ENCODE measurements at regions not wholly inside any gene's neighbourhood (a gene's known extent, or its start where the extent isn't known, plus 50 kb on each side); places are given as distances from the start of the nearest gene placed in this dataset.

DNA sequence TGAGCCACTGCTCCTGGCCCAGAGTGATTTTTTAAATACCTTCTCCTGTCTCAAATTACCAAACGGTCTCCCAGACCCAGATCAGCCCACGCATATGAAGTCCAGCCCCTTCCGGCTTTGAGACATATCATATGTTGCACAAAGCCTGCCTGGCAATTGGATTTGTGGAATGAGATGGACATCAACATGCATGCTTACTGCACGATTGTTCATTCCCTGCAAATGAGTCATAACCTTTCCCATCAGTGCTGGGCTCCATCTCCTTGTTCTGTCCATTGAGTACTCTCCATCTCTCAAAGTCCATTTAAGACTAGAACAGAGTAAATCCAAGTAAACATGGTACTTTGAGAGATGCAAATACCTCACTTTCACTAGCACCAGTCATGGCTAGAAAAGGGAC is 612.2 kb upstream of the USP24 start:
- Histone ChIP-seq H3K4ac (ENCODE audit: low read depth in 1 of 2, low read length in 2 of 2) (no peak overlapping the region), H3K23ac (ENCODE audit: low read length in 2 of 2) (no peak overlapping the region), H3K4me2 (ENCODE audit: low read length, poor library complexity, severe bottlenecking) (no peak overlapping the region), H3K9me3 (ENCODE audit: control insufficient read depth, low read length) (no peaks in the 10 kb centered on the region), H4K8ac (ENCODE audit: low read length) (no peak overlapping the region), H3K14ac (ENCODE audit: low read length in 2 of 2) (no peak overlapping the region), H3K27ac (ENCODE audit: low read length, poor library complexity, severe bottlenecking) (no peak overlapping the region), H3K9ac (ENCODE audit: low read length) (peak overlapping the region; percentile 9), H2BK15ac (ENCODE audit: low read depth, poor library complexity, severe bottlenecking) (no peak overlapping the region), H3K4me1 (ENCODE audit: control insufficient read depth, insufficient read depth, low read depth, low read length) (no peaks in the 10 kb centered on the region), H2AK5ac (ENCODE audit: low read length, severe bottlenecking) (no peak overlapping the region), H3K36me3 (ENCODE audit: control insufficient read depth in 1 of 2, insufficient read depth in 2 of 2, low read depth in 1 of 2, low read length in 2 of 2) (no peaks in the 10 kb centered on the region), H2AFZ (ENCODE audit: low read depth, low read length) (no peak overlapping the region), H2BK5ac (ENCODE audit: low read depth, low read length, poor library complexity, severe bottlenecking) (no peak overlapping the region), H3K79me1 (replicated peaks; ENCODE audit: low read length, poor library complexity, severe bottlenecking) (no peaks in the 10 kb centered on the region), H3K18ac (ENCODE audit: low read depth in 1 of 2, low read length in 2 of 2) (no peak overlapping the region), H3K27me3 (ENCODE audit: control insufficient read depth in 1 of 2, insufficient read depth in 1 of 2, low read length in 2 of 2) (no peaks in the 10 kb centered on the region), H3K4me3 (ENCODE audit: insufficient read depth in 1 of 2, low read depth in 1 of 2, low read length in 2 of 2) (no peak overlapping the region), H2BK12ac (ENCODE audit: low read length in 2 of 2) (peak overlapping the region in 1 of 2 experiments; percentile 4), H2BK120ac (ENCODE audit: low read depth, low read length) (no peak overlapping the region), H4K91ac (ENCODE audit: low read length) (no peak overlapping the region)
- WGBS = 9% methylated on average over 4 of the region's 4 CpGs
- DNase-seq = peak; percentile 96

DNA sequence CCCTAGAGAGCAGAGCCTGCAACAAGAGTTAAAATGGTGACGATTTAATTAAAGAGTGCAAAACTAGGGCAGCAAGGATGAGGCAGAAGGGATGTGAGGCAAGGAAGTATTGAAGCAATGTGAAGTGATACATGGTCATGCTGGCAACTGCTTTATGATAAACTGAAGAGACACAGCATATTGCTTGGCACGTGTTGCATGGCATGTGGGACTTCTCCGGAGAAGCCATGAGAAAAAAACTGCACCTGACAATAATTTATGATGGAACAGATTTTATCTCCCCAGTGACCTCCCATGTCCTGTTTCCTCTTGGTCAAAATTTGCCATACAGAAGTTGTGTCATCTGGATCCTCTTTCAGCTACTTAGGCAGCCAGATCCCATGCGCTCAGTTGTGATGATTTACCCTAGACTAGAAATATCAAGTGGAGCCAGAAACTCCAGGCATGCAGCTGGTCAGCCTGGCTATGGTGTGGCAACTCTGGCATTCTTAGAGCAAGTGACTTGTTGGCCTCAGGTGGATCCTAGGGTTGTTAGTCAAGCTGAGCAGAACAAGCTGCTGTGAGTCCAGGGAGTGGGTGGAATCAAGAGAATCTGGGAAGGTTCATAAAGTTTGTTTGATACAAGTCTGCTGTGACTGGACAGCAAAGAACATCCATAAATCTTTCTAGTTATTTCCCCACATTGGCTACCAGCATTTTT is 611.4 kb upstream of the USP24 start:
- Histone ChIP-seq H2BK5ac (ENCODE audit: low read depth, low read length, poor library complexity, severe bottlenecking) (no peak overlapping the region), H3K23ac (ENCODE audit: low read length in 2 of 2) (no peak overlapping the region), H4K8ac (ENCODE audit: low read length) (no peak overlapping the region), H3K4me2 (ENCODE audit: low read length, poor library complexity, severe bottlenecking) (no peak overlapping the region), H3K27ac (ENCODE audit: low read length, poor library complexity, severe bottlenecking) (no peak overlapping the region), H3K4me1 (ENCODE audit: control insufficient read depth, insufficient read depth, low read depth, low read length) (no peaks in the 10 kb centered on the region), H3K4ac (ENCODE audit: low read depth in 1 of 2, low read length in 2 of 2) (peak overlapping the region; percentile 71 to 81), H2AFZ (ENCODE audit: low read depth, low read length) (no peak overlapping the region), H3K9me3 (ENCODE audit: control insufficient read depth, low read length) (no peaks in the 10 kb centered on the region), H4K91ac (ENCODE audit: low read length) (no peak overlapping the region), H2BK12ac (ENCODE audit: low read length in 2 of 2) (peak overlapping the region in 1 of 2 experiments; percentile 70), H3K18ac (ENCODE audit: low read depth in 1 of 2, low read length in 2 of 2) (peak overlapping the region; percentile 64 to 86), H3K36me3 (ENCODE audit: control insufficient read depth in 1 of 2, insufficient read depth in 2 of 2, low read depth in 1 of 2, low read length in 2 of 2) (no peaks in the 10 kb centered on the region), H2AK5ac (ENCODE audit: low read length, severe bottlenecking) (no peak overlapping the region), H2BK120ac (ENCODE audit: low read depth, low read length) (no peak overlapping the region), H3K9ac (ENCODE audit: low read length) (peak overlapping the region; percentile 3), H3K27me3 (ENCODE audit: control insufficient read depth in 1 of 2, insufficient read depth in 1 of 2, low read length in 2 of 2) (no peaks in the 10 kb centered on the region), H3K14ac (ENCODE audit: low read length in 2 of 2) (no peak overlapping the region), H3K4me3 (ENCODE audit: insufficient read depth in 1 of 2, low read depth in 1 of 2, low read length in 2 of 2) (no peak overlapping the region), H3K79me1 (replicated peaks; ENCODE audit: low read length, poor library complexity, severe bottlenecking) (no peaks in the 10 kb centered on the region), H2BK15ac (ENCODE audit: low read depth, poor library complexity, severe bottlenecking) (no peak overlapping the region)
- peak; percentile 55 for DNase-seq
- 62% methylated on average over 4 of the region's 4 CpGs for WGBS

DNA sequence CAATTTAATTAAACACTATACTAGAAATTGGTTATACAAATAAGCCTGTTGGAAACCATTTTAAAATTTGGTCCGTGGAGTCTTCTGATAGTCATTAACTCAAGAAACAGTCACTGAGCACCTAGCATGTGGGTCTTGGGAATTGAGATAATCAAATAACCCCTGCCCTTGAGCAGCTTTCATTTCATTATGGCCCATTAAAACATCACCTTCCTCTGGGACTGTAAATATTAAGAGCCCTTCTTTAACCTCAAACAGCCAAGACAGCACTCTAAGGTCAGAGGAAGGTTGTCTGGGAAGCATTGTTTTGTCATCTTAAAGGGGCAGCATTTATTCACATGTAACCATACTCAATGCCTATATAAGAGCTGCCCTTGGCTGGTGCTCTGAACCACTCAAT is 610.3 kb upstream of the USP24 start:
- Histone ChIP-seq H3K4ac (ENCODE audit: low read depth in 1 of 2, low read length in 2 of 2) (no peak overlapping the region), H2BK12ac (ENCODE audit: low read length in 2 of 2) (no peak overlapping the region), H3K79me1 (replicated peaks; ENCODE audit: low read length, poor library complexity, severe bottlenecking) (no peaks in the 10 kb centered on the region), H3K4me3 (ENCODE audit: insufficient read depth in 1 of 2, low read depth in 1 of 2, low read length in 2 of 2) (no peak overlapping the region), H2AFZ (ENCODE audit: low read depth, low read length) (no peak overlapping the region), H3K36me3 (ENCODE audit: control insufficient read depth in 1 of 2, insufficient read depth in 2 of 2, low read depth in 1 of 2, low read length in 2 of 2) (no peaks in the 10 kb centered on the region), H3K9me3 (ENCODE audit: control insufficient read depth, low read length) (no peaks in the 10 kb centered on the region), H2BK120ac (ENCODE audit: low read depth, low read length) (no peak overlapping the region), H2BK5ac (ENCODE audit: low read depth, low read length, poor library complexity, severe bottlenecking) (no peak overlapping the region), H3K4me2 (ENCODE audit: low read length, poor library complexity, severe bottlenecking) (no peak overlapping the region), H3K4me1 (ENCODE audit: control insufficient read depth, insufficient read depth, low read depth, low read length) (no peaks in the 10 kb centered on the region), H4K91ac (ENCODE audit: low read length) (no peak overlapping the region), H2BK15ac (ENCODE audit: low read depth, poor library complexity, severe bottlenecking) (no peak overlapping the region), H3K27ac (ENCODE audit: low read length, poor library complexity, severe bottlenecking) (no peak overlapping the region), H3K23ac (ENCODE audit: low read length in 2 of 2) (no peak overlapping the region), H3K18ac (ENCODE audit: low read depth in 1 of 2, low read length in 2 of 2) (no peak overlapping the region), H3K9ac (ENCODE audit: low read length) (no peak overlapping the region), H3K27me3 (ENCODE audit: control insufficient read depth in 1 of 2, insufficient read depth in 1 of 2, low read length in 2 of 2) (no peaks in the 10 kb centered on the region), H2AK5ac (ENCODE audit: low read length, severe bottlenecking) (no peak overlapping the region), H3K14ac (ENCODE audit: low read length in 2 of 2) (no peak overlapping the region), H4K8ac (ENCODE audit: low read length) (no peak overlapping the region)
- WGBS = 73% methylated on average over 1 of the region's 1 CpG
- no peak for DNase-seq

DNA sequence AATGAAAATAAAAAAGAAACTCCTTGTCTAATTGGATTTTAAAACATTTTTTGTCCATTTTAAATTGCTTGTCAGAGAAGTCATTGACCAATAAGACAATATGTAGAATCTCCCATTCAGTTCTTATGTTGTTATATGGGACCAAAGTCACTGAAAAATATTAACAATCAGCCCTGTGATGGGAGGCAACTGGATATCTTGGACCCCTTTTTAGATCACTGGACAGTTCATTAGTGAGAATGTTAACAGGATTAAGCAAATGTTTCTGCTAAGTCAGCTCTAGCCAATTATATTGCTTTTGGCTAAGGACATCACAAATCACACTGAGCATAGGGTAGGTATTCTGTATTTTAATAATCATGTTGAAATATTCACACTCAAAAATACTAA is 609.1 kb upstream of the USP24 start:
- H3K4ac ChIP-seq (ENCODE audit: low read depth in 1 of 2, low read length in 2 of 2) = no peak overlapping the region
- no peaks in the 10 kb centered on the region for H3K4me1 ChIP-seq (ENCODE audit: control insufficient read depth, insufficient read depth, low read depth, low read length)
- H2BK120ac ChIP-seq (ENCODE audit: low read depth, low read length) = no peak overlapping the region
- H2BK15ac ChIP-seq (ENCODE audit: low read depth, poor library complexity, severe bottlenecking) = no peak overlapping the region
- no peak overlapping the region for H2BK5ac ChIP-seq (ENCODE audit: low read depth, low read length, poor library complexity, severe bottlenecking)
- DNase-seq = no peak
- no peak overlapping the region for H3K4me3 ChIP-seq (ENCODE audit: insufficient read depth in 1 of 2, low read depth in 1 of 2, low read length in 2 of 2)
- no peak overlapping the region for H3K18ac ChIP-seq (ENCODE audit: low read depth in 1 of 2, low read length in 2 of 2)
- H4K91ac ChIP-seq (ENCODE audit: low read length) = no peak overlapping the region
- no peak overlapping the region for H3K9ac ChIP-seq (ENCODE audit: low read length)
- no peaks in the 10 kb centered on the region for H3K27me3 ChIP-seq (ENCODE audit: control insufficient read depth in 1 of 2, insufficient read depth in 1 of 2, low read length in 2 of 2)
- no peaks in the 10 kb centered on the region for H3K9me3 ChIP-seq (ENCODE audit: control insufficient read depth, low read length)
- H4K8ac ChIP-seq (ENCODE audit: low read length) = no peak overlapping the region
- no peak overlapping the region for H2AK5ac ChIP-seq (ENCODE audit: low read length, severe bottlenecking)
- H3K14ac ChIP-seq (ENCODE audit: low read length in 2 of 2) = no peak overlapping the region
- H3K36me3 ChIP-seq (ENCODE audit: control insufficient read depth in 1 of 2, insufficient read depth in 2 of 2, low read depth in 1 of 2, low read length in 2 of 2) = no peaks in the 10 kb centered on the region
- no peak overlapping the region for H3K4me2 ChIP-seq (ENCODE audit: low read length, poor library complexity, severe bottlenecking)
- H2BK12ac ChIP-seq (ENCODE audit: low read length in 2 of 2) = no peak overlapping the region
- H3K27ac ChIP-seq (ENCODE audit: low read length, poor library complexity, severe bottlenecking) = no peak overlapping the region
- H2AFZ ChIP-seq (ENCODE audit: low read depth, low read length) = no peak overlapping the region
- H3K79me1 ChIP-seq (replicated peaks; ENCODE audit: low read length, poor library complexity, severe bottlenecking) = no peaks in the 10 kb centered on the region
- H3K23ac ChIP-seq (ENCODE audit: low read length in 2 of 2) = no peak overlapping the region
